ENCODE measurements at regions not wholly inside any gene's neighbourhood (a gene's known extent, or its start where the extent isn't known, plus 50 kb on each side); places are given as distances from the start of the nearest gene placed in this dataset.

DNA sequence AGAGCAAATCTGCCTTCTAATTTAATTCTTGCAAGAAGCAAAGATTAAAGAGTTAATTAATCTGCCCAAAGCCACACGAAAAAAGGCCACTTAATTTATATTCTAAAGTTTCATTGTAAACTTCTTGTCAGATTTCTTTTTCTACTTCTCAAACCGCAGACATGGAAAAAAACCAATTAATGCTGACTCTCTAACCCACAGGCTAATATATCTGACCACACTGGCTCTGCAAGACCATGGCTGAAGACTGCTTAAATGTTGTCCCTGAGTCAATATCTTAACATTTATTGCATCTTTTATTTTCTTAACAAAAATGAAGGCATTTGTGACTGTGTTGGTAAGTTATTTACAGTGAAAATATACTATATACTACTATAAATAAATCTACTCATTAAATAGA is 234.0 kb upstream of the SP8 start:
- Histone ChIP-seq H2AK5ac (ENCODE audit: low read depth, low read length) (no peak overlapping the region), H4K8ac (ENCODE audit: low read depth, low read length) (no peak overlapping the region), H3K23ac (ENCODE audit: low read depth, low read length, poor library complexity) (no peak overlapping the region), H3K4ac (ENCODE audit: low read length) (no peak overlapping the region), H4K91ac (ENCODE audit: low read depth, low read length, poor library complexity) (no peak overlapping the region), H2BK5ac (ENCODE audit: low read length) (no peak overlapping the region), H3K4me1 (ENCODE audit: control insufficient read depth in 2 of 2, insufficient read depth in 1 of 2, low read depth in 1 of 2, low read length in 2 of 2) (peaks cover 0 to 7% of the 10 kb centered on the region in 2 donors), H3K36me3 (replicated peaks in 1 of 2; ENCODE audit: control insufficient read depth in 2 of 2, insufficient read depth in 2 of 2, low read length in 2 of 2) (no peaks in the 10 kb centered on the region), H2AFZ (ENCODE audit: low read length) (no peak overlapping the region), H2BK120ac (ENCODE audit: low read depth, low read length) (no peak overlapping the region), H3K14ac (ENCODE audit: low read length) (no peak overlapping the region), H3K9ac (ENCODE audit: low read depth, low read length, poor library complexity) (no peak overlapping the region), H3K4me3 (ENCODE audit: low read length in 2 of 2) (no peak overlapping the region), H3K4me2 (ENCODE audit: insufficient read depth, low read length, poor library complexity, severe bottlenecking) (no peak overlapping the region), H3K79me1 (ENCODE audit: low read depth, low read length) (no peaks in the 10 kb centered on the region), H3K9me3 (replicated peaks in 1 of 2; ENCODE audit: control insufficient read depth in 2 of 2, insufficient read depth in 1 of 2, low read depth in 1 of 2, low read length in 2 of 2) (peaks cover 0 to 3% of the 10 kb centered on the region in 2 donors), H2BK15ac (ENCODE audit: low read length) (no peak overlapping the region), H2BK12ac (ENCODE audit: low read length) (no peak overlapping the region), H3K27ac (replicated peaks; ENCODE audit: low read length) (no peak overlapping the region), H3K27me3 (ENCODE audit: control insufficient read depth in 3 of 3, insufficient read depth in 3 of 3, low read depth in 1 of 3, low read length in 3 of 3) (peaks cover 0 to 18% (median 0%) of the 10 kb centered on the region in 3 experiments), H3K18ac (ENCODE audit: low read length) (no peak overlapping the region)
- no CpG with 5 or more reads among the region's 2 CpGs for WGBS, 2 donors (ENCODE audit: extremely low coverage in 2 of 2, insufficient read length in 2 of 2, insufficient replicate concordance in 1 of 2)
- DNase-seq (ENCODE audit: low spot score) = no peak

DNA sequence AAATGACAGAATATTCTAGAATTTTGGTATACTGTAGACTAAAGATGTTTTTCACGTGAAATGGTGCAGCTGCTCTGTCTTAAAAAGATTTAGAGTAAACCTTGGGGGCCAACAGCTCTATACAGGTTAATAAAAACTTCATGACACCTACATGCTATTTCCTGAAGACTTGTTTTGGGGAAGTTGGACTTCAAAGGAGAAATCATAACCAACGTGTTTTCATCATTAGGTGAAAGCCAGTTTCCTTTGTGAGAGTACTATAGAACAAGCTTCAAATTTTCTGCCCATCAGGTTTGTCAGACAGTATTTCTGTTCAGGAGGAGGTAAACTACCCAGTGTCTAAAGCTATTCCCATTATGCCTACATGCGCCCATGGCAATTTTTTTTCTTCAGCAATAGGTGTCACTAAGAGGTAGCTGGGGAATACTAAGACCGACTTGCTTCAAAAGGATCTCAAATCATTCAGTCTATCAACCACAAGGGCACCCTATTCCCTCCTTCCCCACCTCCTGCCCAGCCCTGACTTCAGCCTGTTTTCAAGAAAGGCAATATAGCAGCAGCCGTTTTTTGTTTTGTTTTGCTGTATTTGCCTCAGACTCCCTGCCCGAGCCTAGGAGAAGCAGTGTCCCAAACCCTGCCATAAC is 237.3 kb upstream of the SP8 start:
- Histone ChIP-seq H3K27me3 (ENCODE audit: control insufficient read depth in 3 of 3, insufficient read depth in 3 of 3, low read depth in 1 of 3, low read length in 3 of 3) (peaks cover 0 to 23% (median 0%) of the 10 kb centered on the region in 3 experiments), H3K9ac (ENCODE audit: low read depth, low read length, poor library complexity) (no peak overlapping the region), H3K4me1 (ENCODE audit: control insufficient read depth in 2 of 2, insufficient read depth in 1 of 2, low read depth in 1 of 2, low read length in 2 of 2) (peaks cover 11 to 12% of the 10 kb centered on the region in 2 donors), H3K4me3 (ENCODE audit: low read length in 2 of 2) (no peak overlapping the region), H2BK12ac (ENCODE audit: low read length) (no peak overlapping the region), H2BK5ac (ENCODE audit: low read length) (no peak overlapping the region), H3K27ac (replicated peaks; ENCODE audit: low read length) (no peak overlapping the region), H2AK5ac (ENCODE audit: low read depth, low read length) (no peak overlapping the region), H4K8ac (ENCODE audit: low read depth, low read length) (no peak overlapping the region), H3K36me3 (replicated peaks in 1 of 2; ENCODE audit: control insufficient read depth in 2 of 2, insufficient read depth in 2 of 2, low read length in 2 of 2) (no peaks in the 10 kb centered on the region), H3K79me1 (ENCODE audit: low read depth, low read length) (no peaks in the 10 kb centered on the region), H2BK120ac (ENCODE audit: low read depth, low read length) (no peak overlapping the region), H3K4ac (ENCODE audit: low read length) (no peak overlapping the region), H3K14ac (ENCODE audit: low read length) (no peak overlapping the region), H3K23ac (ENCODE audit: low read depth, low read length, poor library complexity) (no peak overlapping the region), H3K18ac (ENCODE audit: low read length) (no peak overlapping the region), H3K9me3 (replicated peaks in 1 of 2; ENCODE audit: control insufficient read depth in 2 of 2, insufficient read depth in 1 of 2, low read depth in 1 of 2, low read length in 2 of 2) (no peaks in the 10 kb centered on the region), H2AFZ (ENCODE audit: low read length) (peak overlapping the region; percentile 32), H2BK15ac (ENCODE audit: low read length) (no peak overlapping the region), H3K4me2 (ENCODE audit: insufficient read depth, low read length, poor library complexity, severe bottlenecking) (no peak overlapping the region), H4K91ac (ENCODE audit: low read depth, low read length, poor library complexity) (no peak overlapping the region)
- no CpG with 5 or more reads among the region's 6 CpGs for WGBS, 2 donors (ENCODE audit: extremely low coverage in 2 of 2, insufficient read length in 2 of 2, insufficient replicate concordance in 1 of 2)
- no peak for DNase-seq (ENCODE audit: low spot score)

DNA sequence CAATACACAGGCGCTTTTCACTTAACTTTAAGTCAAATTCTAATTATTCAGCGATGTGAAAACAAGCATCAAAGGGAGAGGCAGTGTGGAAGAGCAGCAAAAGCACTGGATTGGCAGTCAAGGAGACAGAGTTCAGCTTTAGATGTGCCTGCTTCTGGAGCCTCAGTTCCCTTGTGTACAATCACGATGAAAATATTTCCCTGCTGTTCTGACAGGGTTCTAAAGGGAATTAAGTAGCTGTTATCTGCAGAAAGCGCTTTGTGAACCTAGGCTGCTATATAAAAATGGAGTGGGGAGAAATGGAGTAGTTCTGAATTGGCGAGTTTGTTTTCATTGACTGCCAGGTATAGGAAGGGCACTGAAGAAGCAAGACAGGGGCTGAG is 237.8 kb upstream of the SP8 start:
- Histone ChIP-seq H3K9me3 (replicated peaks in 1 of 2; ENCODE audit: control insufficient read depth in 2 of 2, insufficient read depth in 1 of 2, low read depth in 1 of 2, low read length in 2 of 2) (no peaks in the 10 kb centered on the region), H3K27me3 (ENCODE audit: control insufficient read depth in 3 of 3, insufficient read depth in 3 of 3, low read depth in 1 of 3, low read length in 3 of 3) (peaks cover 0 to 23% (median 0%) of the 10 kb centered on the region in 3 experiments), H4K91ac (ENCODE audit: low read depth, low read length, poor library complexity) (no peak overlapping the region), H2BK120ac (ENCODE audit: low read depth, low read length) (no peak overlapping the region), H2BK15ac (ENCODE audit: low read length) (no peak overlapping the region), H2BK12ac (ENCODE audit: low read length) (no peak overlapping the region), H3K36me3 (replicated peaks in 1 of 2; ENCODE audit: control insufficient read depth in 2 of 2, insufficient read depth in 2 of 2, low read length in 2 of 2) (no peaks in the 10 kb centered on the region), H3K9ac (ENCODE audit: low read depth, low read length, poor library complexity) (no peak overlapping the region), H3K4me2 (ENCODE audit: insufficient read depth, low read length, poor library complexity, severe bottlenecking) (no peak overlapping the region), H3K4me3 (ENCODE audit: low read length in 2 of 2) (no peak overlapping the region), H2BK5ac (ENCODE audit: low read length) (no peak overlapping the region), H3K4ac (ENCODE audit: low read length) (no peak overlapping the region), H3K4me1 (ENCODE audit: control insufficient read depth in 2 of 2, insufficient read depth in 1 of 2, low read depth in 1 of 2, low read length in 2 of 2) (peaks cover 11 to 16% of the 10 kb centered on the region in 2 donors), H3K79me1 (ENCODE audit: low read depth, low read length) (no peaks in the 10 kb centered on the region), H2AK5ac (ENCODE audit: low read depth, low read length) (no peak overlapping the region), H3K27ac (replicated peaks; ENCODE audit: low read length) (no peak overlapping the region), H3K23ac (ENCODE audit: low read depth, low read length, poor library complexity) (no peak overlapping the region), H2AFZ (ENCODE audit: low read length) (peak overlapping the region; percentile 32), H4K8ac (ENCODE audit: low read depth, low read length) (no peak overlapping the region), H3K18ac (ENCODE audit: low read length) (no peak overlapping the region), H3K14ac (ENCODE audit: low read length) (no peak overlapping the region)
- no peak for DNase-seq (ENCODE audit: low spot score)
- no CpG with 5 or more reads among the region's 5 CpGs for WGBS, 2 donors (ENCODE audit: extremely low coverage in 2 of 2, insufficient read length in 2 of 2, insufficient replicate concordance in 1 of 2)

DNA sequence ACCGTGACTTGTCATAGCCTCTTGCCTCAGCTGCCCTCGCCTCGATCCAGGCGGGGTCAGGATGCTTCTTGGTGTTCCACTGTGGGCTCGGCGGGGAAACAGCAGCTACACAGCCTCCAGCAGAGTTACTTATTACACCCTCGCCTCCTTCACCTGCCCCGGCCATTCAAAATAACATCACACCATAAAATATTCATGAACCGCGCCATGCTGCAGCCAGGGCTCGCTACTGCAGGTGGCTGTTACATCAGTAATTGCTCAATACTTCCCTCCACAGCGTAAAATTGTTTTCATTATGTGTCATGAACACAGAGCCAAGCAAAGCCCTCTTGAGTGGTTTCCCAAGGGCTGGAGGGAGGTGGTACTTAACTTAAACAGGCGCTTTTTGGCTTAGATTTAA is 241.5 kb upstream of the SP8 start:
- Histone ChIP-seq H3K14ac (ENCODE audit: low read length) (no peak overlapping the region), H3K79me1 (ENCODE audit: low read depth, low read length) (no peaks in the 10 kb centered on the region), H3K4me3 (ENCODE audit: low read length in 2 of 2) (peak overlapping the region in 1 of 2 donors; percentile 29), H3K36me3 (replicated peaks in 1 of 2; ENCODE audit: control insufficient read depth in 2 of 2, insufficient read depth in 2 of 2, low read length in 2 of 2) (no peaks in the 10 kb centered on the region), H3K27ac (replicated peaks; ENCODE audit: low read length) (peak overlapping the region; percentile 87), H2BK5ac (ENCODE audit: low read length) (peak overlapping the region; percentile 30), H2BK12ac (ENCODE audit: low read length) (no peak overlapping the region), H3K4me1 (ENCODE audit: control insufficient read depth in 2 of 2, insufficient read depth in 1 of 2, low read depth in 1 of 2, low read length in 2 of 2) (peaks cover 21 to 29% of the 10 kb centered on the region in 2 donors), H3K27me3 (ENCODE audit: control insufficient read depth in 3 of 3, insufficient read depth in 3 of 3, low read depth in 1 of 3, low read length in 3 of 3) (peaks cover 0 to 42% (median 0%) of the 10 kb centered on the region in 3 experiments), H3K9me3 (replicated peaks in 1 of 2; ENCODE audit: control insufficient read depth in 2 of 2, insufficient read depth in 1 of 2, low read depth in 1 of 2, low read length in 2 of 2) (no peaks in the 10 kb centered on the region), H2AK5ac (ENCODE audit: low read depth, low read length) (no peak overlapping the region), H2BK120ac (ENCODE audit: low read depth, low read length) (peak overlapping the region; percentile 29), H4K8ac (ENCODE audit: low read depth, low read length) (no peak overlapping the region), H2BK15ac (ENCODE audit: low read length) (no peak overlapping the region), H3K4me2 (ENCODE audit: insufficient read depth, low read length, poor library complexity, severe bottlenecking) (peak overlapping the region; percentile 63), H2AFZ (ENCODE audit: low read length) (peak overlapping the region; percentile 35), H3K18ac (ENCODE audit: low read length) (peak overlapping the region; percentile 89), H4K91ac (ENCODE audit: low read depth, low read length, poor library complexity) (no peak overlapping the region), H3K23ac (ENCODE audit: low read depth, low read length, poor library complexity) (no peak overlapping the region), H3K4ac (ENCODE audit: low read length) (no peak overlapping the region), H3K9ac (ENCODE audit: low read depth, low read length, poor library complexity) (no peak overlapping the region)
- peak; percentile 43 for DNase-seq (ENCODE audit: low spot score)
- WGBS, 2 donors (ENCODE audit: extremely low coverage in 2 of 2, insufficient read length in 2 of 2, insufficient replicate concordance in 1 of 2) = no CpG with 5 or more reads among the region's 13 CpGs
